DMS53 treated with DMSO at 0.1 percent for 48 hours (cell line): ENCODE measurements at regions not wholly inside any gene's neighbourhood (a gene's known extent, or its start where the extent isn't known, plus 50 kb on each side); places are given as distances from the start of the nearest gene placed in this dataset.

Experiments used
- DNase-seq: peaks from one replicate; lab custom pipeline; 2025; ENCODE audit not compliant: unreplicated experiment; lab: John Stamatoyannopoulos, UW

- DNase-seq = no peak
These were observed 50.7 kb upstream of the NOCT start for GRCh38 chr4:138964716-138965426.

GRCh38 chr4:138963412-138963811, 52.2 kb upstream of the NOCT start:
- no peak for DNase-seq

DNA sequence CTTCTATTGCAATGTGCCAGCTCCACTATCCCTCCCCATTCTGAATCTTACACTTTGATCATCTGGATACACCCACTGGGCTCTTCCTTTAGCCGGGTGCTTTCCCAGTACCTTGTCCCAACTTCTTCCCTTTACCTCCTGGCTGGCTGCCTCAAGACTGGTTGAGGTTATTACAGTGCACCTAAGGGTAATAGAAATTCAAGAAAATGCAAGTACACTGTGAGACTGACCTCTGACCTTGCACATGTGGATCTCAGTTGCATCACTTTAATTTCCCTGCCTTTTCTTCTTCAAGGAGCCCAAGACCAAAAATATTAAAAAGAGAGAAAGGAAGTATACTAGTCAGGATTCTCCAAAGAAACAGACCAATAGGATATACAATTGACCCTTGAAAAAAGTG, 53.9 kb upstream of the NOCT start:
- no peak for DNase-seq

GRCh38 chr4:138961129-138961528, 54.5 kb upstream of the NOCT start:
- DNase-seq = no peak

DNA sequence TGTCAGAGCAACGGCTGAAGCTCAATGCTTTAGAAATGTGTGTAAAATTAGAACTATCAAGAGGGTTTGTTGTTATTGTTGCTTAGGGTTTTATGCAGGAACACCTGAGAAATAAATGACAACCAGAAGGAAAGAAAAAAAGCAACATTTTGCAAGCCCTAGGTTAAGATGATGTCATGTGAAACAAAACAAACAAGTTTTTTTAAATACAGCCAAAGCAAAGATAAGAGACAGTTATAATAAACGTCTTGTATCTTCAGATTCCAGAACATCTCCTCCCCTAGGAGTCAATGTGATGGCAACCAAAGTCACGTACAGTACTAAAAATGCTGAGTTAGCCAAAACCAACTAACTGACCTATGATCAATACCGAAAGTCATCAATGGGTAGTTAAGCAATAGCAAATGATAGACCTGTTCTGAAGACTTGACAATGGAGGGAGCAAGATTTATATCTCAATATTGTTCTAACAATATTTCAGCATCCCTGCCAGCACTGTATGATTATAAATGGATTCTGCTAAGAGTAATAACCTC, 55.3 kb upstream of the NOCT start:
- no peak for DNase-seq

DNA sequence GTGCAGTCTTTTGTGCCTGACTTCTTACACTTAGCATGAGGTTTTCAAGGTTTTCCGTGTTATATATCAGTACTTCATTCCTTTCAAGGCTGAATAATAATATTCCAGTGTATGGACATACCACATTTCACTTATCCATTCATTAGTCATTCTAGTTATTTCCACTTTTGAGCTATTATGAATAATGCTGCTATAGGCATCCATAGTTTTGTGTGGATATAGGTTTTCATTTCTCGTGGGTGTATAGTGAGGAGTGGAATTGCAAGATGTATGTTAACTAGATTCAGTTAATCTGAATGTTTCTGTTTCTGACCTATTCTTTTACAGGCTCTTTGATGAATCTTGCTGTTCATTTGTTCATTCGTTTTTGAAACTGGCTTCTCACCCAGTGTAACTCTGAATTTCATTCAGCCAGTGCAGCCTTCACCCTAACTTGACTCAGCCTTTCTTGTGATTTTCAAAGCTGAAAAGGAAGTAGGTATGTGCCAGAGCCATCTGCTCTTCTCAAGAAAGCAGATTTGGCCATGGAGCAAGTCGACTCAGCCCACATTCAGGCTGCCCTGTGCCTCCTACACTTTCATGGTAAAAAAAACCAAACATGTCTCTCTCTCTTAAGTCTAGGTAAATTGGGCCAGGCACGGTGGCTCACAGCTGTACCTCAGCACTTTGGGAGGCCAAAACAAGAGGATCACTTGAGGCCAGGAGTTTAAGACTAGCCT, 56.3 kb upstream of the NOCT start:
- no peak for DNase-seq

DNA sequence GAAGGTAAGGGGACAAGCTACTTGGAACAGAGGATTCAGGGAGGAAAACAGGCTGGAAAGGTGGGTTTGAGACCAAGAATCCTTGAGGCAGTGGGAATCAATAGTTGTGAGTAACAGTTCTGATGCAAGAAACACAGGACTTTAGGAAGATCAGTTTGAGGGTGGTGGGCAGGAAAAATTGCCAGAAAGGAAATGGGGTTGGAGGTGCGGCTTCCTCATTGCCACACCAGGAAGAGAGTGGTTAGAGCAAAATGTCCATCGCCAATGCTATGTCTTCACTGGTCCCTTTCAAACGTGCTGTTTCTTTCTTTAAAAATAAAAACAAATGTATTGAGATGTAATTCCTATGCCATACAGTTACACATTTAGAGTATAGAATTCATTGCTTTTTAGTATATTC, 57.1 kb upstream of the NOCT start:
- DNase-seq = no peak

GRCh38 chr4:138957302-138957701, 58.3 kb upstream of the NOCT start:
- no peak for DNase-seq

DNA sequence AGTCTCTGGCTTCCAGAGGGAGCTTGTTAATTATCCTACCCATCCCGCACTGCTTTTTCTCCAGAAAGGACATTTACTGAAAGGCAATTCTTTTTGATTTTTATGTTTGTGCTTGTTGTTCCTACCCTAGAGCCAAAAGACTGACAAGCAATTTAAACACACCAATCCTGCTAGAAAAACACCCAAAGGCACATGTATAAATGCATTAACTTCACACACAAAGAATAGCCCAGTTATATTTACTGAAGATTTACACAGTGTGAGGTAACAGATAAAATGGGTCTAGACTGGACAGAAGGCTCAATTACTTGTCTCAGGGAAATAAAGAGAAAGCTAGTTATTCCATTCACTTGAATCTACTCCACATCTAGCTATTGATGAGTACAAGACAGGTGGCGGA, 61.2 kb upstream of the NOCT start:
- DNase-seq = no peak

DNA sequence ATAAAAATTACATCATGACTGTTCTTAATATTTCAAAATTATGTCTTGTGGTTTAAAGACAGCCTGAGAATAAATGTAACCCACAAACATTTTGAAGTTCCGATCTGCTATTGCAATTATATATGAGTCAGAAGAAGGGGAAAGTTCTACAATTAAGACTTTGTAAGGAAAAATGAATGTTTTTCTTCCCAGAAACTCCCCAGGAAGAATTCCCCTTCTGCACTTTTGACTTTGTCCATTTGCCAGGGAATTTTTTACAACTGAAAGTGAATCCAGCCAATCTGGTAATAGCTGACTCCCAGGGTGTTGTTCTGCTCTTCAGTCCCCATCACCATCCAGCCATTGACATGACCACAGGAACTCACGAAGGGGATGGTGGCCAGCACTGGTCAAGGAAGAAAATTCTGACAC, 61.6 kb upstream of the NOCT start:
- no peak for DNase-seq

GRCh38 chr4:138952411-138952810, 63.2 kb upstream of the NOCT start:
- no peak for DNase-seq

DNA sequence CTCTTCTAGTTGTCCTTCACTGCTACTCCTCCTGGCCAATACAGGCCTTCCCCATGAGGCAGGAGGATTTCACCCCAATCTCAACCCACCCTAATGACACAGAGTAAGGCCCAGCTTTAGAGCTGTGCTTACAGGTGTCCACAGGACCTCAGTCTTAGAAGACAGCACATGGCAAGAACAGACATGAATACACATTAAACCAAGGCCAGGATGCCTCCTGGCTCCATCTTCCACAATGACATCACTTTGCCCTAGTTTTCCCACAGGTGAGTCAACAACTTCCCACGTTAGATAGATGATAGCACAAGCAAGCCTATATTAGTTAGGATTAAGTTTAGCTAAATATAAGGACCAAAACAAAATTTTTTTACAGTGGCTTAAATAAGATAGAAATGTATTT, 63.8 kb upstream of the NOCT start:
- no peak for DNase-seq

- DNase-seq = no peak
These were observed 65.7 kb upstream of the NOCT start for GRCh38 chr4:138949866-138950265.

- no peak for DNase-seq
These were observed 66.7 kb upstream of the NOCT start for GRCh38 chr4:138948918-138949317.

- DNase-seq = no peak
These were observed 69.3 kb upstream of the NOCT start for GRCh38 chr4:138946306-138946705.

DNA sequence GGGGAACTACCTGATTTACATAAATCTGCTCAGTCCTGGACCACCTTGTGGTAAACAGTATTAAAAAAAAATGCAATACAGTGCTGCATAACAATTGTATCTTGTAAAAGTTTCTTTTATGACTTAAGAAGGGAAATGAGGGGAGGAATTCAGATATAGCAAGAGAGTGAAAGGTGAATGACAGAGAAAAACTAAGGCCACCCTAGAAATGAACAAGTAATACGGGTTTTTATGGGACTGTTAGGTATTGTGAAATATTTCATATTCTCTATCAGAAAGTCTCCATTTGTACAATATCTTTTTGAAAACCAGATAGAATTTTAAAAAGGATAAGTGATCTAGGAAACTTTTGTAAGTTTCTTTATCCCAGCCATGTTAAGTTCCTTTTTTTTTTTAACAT, 69.7 kb upstream of the NOCT start:
- DNase-seq = no peak

- DNase-seq = no peak
These were observed 70.2 kb upstream of the NOCT start for GRCh38 chr4:138945401-138945800.

GRCh38 chr4:138943893-138944292, 71.7 kb upstream of the NOCT start:
- DNase-seq = no peak

- DNase-seq = no peak
These were observed 74.5 kb upstream of the NOCT start for GRCh38 chr4:138941037-138941436.

- no peak for DNase-seq
These were observed 75.6 kb upstream of the NOCT start for GRCh38 chr4:138939960-138940359.

DNA sequence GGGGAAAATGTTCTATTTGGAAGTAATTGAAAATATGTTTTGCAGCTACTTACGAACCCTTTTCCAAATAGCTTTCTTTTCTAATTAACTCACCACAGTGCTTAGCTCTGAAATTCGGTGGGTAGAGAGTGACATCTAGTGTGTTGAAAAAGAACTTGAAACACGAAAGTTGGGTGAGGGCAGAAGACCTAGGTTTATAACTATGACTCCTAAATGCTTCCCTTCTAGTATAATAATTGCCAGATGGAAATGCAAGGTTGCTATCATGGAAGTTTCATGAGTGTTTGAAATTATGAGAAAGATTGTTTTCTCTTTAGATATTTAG, 77.3 kb upstream of the NOCT start:
- DNase-seq = peak; percentile 39

DNA sequence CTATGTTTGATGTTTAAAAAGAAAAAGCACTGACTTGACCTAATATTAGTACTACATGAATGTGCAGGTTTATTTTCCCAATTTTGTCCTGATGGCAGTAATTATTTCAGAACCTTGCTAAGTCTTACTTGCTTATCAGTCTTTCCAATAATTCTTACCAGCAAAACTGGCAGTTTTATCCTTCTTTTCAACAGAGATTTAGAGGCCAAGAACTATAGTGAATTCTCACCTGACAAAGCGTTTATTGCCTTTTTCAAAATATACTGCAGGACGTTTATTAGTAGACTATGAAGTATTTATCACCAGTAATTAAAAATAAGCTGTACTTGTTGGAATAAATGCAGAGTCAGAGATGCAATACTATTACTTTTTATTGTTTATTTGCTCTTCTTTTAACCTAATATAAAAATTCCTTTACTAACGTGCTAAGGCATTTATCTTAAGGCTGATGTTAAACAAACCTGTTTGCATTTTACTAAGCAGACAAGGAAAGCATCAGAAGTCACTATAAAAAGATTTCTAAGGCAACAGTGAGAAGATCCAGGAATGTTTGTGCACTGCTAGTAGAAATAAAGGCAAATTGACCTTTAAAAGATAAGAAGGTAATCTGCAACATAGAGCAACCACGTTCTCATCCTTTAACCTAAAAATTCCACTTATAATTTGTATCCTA, 80.3 kb upstream of the NOCT start:
- DNase-seq = no peak
